GM21447 (cell line): ENCODE measurements at regions not wholly inside any gene's neighbourhood (a gene's known extent, or its start where the extent isn't known, plus 50 kb on each side); places are given as distances from the start of the nearest gene placed in this dataset.
"Not testable (repeated sequence)": the region's sequence is repeated elsewhere in the genome, so short reads cannot be mapped to it uniquely, and the experiment has no call there.

Experiments
- ATAC-seq: cut with Tn5 transposase; IDR thresholded peaks from one replicate; pipeline ENCODE4 v1.9.1; 2021; ENCODE audit not compliant: unreplicated experiment

GRCh38 chr14:35949920-35950513 is 123.9 kb downstream of the BRMS1L start:
- ATAC-seq, result no peak

- not testable (repeated sequence) for ATAC-seq
These were observed 121.8 kb downstream of the BRMS1L start for GRCh38 chr14:35947983-35948382.

- no peak for ATAC-seq
These were observed 118.7 kb downstream of the BRMS1L start for GRCh38 chr14:35944847-35945246.

- ATAC-seq, result peak; percentile 61
These were observed 114.2 kb downstream of the BRMS1L start for GRCh38 chr14:35940291-35940690.

GRCh38 chr14:35938770-35939169 is 112.6 kb downstream of the BRMS1L start:
- no peak for ATAC-seq

GRCh38 chr14:35934499-35934898 is 108.4 kb downstream of the BRMS1L start:
- ATAC-seq, result peak; percentile 73

GRCh38 chr14:35932659-35933159 is 106.6 kb downstream of the BRMS1L start:
- peak; percentile 49 for ATAC-seq

GRCh38 chr14:35932136-35932535 is 106.0 kb downstream of the BRMS1L start:
- peak; percentile 16 for ATAC-seq

- ATAC-seq, result no peak
These were observed 105.2 kb downstream of the BRMS1L start for GRCh38 chr14:35931346-35931745.

GRCh38 chr14:35929186-35929585 is 103.0 kb downstream of the BRMS1L start:
- no peak for ATAC-seq

- no peak for ATAC-seq
These were observed 101.6 kb downstream of the BRMS1L start for GRCh38 chr14:35927727-35928126.

GRCh38 chr14:35925319-35925718 is 99.2 kb downstream of the BRMS1L start:
- ATAC-seq, result no peak

GRCh38 chr14:35922590-35922989 is 96.5 kb downstream of the BRMS1L start:
- ATAC-seq, result not testable (repeated sequence)

GRCh38 chr14:35921745-35922144 is 95.6 kb downstream of the BRMS1L start:
- ATAC-seq, result no peak
